DND-41 (cell line): ENCODE measurements at regions not wholly inside any gene's neighbourhood (a gene's known extent, or its start where the extent isn't known, plus 50 kb on each side); places are given as distances from the start of the nearest gene placed in this dataset.

Experiments used
- ATAC-seq: fragments of 200-7000 bp; cut with Tn5 transposase; 3 replicates; pipeline ENCODE4 v1.9.1; 2021; ENCODE audit warnings: low read depth; ENCODE audit not compliant: insufficient read depth
- DNase-seq: peaks from one replicate; pipeline ENCODE4 v3.0.0-alpha.2; 2020
- H2AFZ ChIP-seq: 2 replicates; pipeline ENCODE4 v1.6.0; 2012; ENCODE audit warnings: low read depth, low read length
- H3K27ac ChIP-seq: 2 replicates; pipeline ENCODE4 v1.5.1; 2012; ENCODE audit warnings: low read length, inconsistent platforms
- H3K27me3 ChIP-seq: fragments of 200-600 bp; sonication (generic); 2 replicates; pipeline ENCODE4 v1.6.0; 2012; ENCODE audit warnings: low read length, mild to moderate bottlenecking, inconsistent platforms; ENCODE audit not compliant: insufficient read depth, poor library complexity
- H3K36me3 ChIP-seq: 2 replicates; pipeline ENCODE4 v1.5.1; 2012; ENCODE audit warnings: low read length, inconsistent platforms; ENCODE audit not compliant: insufficient read depth
- H3K4me1 ChIP-seq: 2 replicates; pipeline ENCODE4 v1.5.1; 2012; ENCODE audit warnings: mild to moderate bottlenecking, low read length; ENCODE audit not compliant: insufficient read depth
- H3K4me2 ChIP-seq: 2 replicates; pipeline ENCODE4 v1.6.0; 2012; ENCODE audit warnings: mild to moderate bottlenecking, moderate library complexity, low read length, inconsistent platforms; ENCODE audit not compliant: insufficient read depth
- H3K4me3 ChIP-seq, 2 experiments: fragments of 200-600 bp in 1 of 2; shearing (Covaris generic) in 1 of 2; 2 replicates each; pipeline ENCODE4 v1.5.1; 2012 to 2016; ENCODE audit warnings: inconsistent platforms in 2 of 2, low read length in 2 of 2, mild to moderate bottlenecking in 2 of 2, low read depth in 1 of 2, moderate library complexity in 1 of 2
- H3K79me2 ChIP-seq: 2 replicates; pipeline ENCODE4 v1.6.0; 2012; ENCODE audit warnings: low read length, inconsistent platforms; ENCODE audit not compliant: insufficient read depth
- H3K9ac ChIP-seq: 2 replicates; pipeline ENCODE4 v1.6.0; 2012; ENCODE audit warnings: low read depth, mild to moderate bottlenecking, inconsistent platforms, low read length, moderate library complexity
- H3K9me3 ChIP-seq: 2 replicates; pipeline ENCODE4 v1.5.1; 2012; ENCODE audit warnings: low read length, moderate library complexity, mild to moderate bottlenecking, inconsistent platforms; ENCODE audit not compliant: insufficient read depth, severe bottlenecking
- H4K20me1 ChIP-seq: 2 replicates; pipeline ENCODE4 v1.6.0; 2012; ENCODE audit warnings: low read length; ENCODE audit not compliant: insufficient read depth
- CTCF ChIP-seq: IDR thresholded peaks from 2 replicates; pipeline ENCODE4 v1.5.1; 2012; ENCODE audit warnings: borderline replicate concordance, low read length, moderate library complexity, mild to moderate bottlenecking; ENCODE audit not compliant: poor library complexity, severe bottlenecking; ENCODE audit errors: extremely low read depth
- EZH2 ChIP-seq: IDR thresholded peaks from 3 replicates; pipeline ENCODE4 v1.6.1; 2012; ENCODE audit warnings: borderline replicate concordance, low read depth, mild to moderate bottlenecking, moderate library complexity, low read length, inconsistent platforms; ENCODE audit not compliant: severe bottlenecking

GRCh38 chr1:229883504-229884200, 183.4 kb upstream of the GALNT2 start:
- H3K9me3 ChIP-seq, result no peaks in the 10 kb centered on the region
- no peak for TF ChIP-seq CTCF
- H3K27ac ChIP-seq, result no peak overlapping the region
- H3K9ac ChIP-seq, result no peak overlapping the region
- no peak overlapping the region for H2AFZ ChIP-seq
- H3K27me3 ChIP-seq, result no peaks in the 10 kb centered on the region
- DNase-seq (no peak), ATAC-seq (no peak)
- H3K4me3 ChIP-seq, result no peak overlapping the region
- no peaks in the 10 kb centered on the region for H3K79me2 ChIP-seq
- peaks cover 12% of the 10 kb centered on the region for H3K4me1 ChIP-seq
- no peaks in the 10 kb centered on the region for H3K36me3 ChIP-seq
- no peak overlapping the region for H3K4me2 ChIP-seq
- no peaks in the 10 kb centered on the region for H4K20me1 ChIP-seq

GRCh38 chr1:229884765-229885164, 182.3 kb upstream of the GALNT2 start:
- Histone ChIP-seq H4K20me1 (no peaks in the 10 kb centered on the region), H3K4me3 (no peak overlapping the region), H2AFZ (no peak overlapping the region), H3K9ac (no peak overlapping the region), H3K36me3 (no peaks in the 10 kb centered on the region), H3K79me2 (no peaks in the 10 kb centered on the region), H3K4me1 (peaks cover 12% of the 10 kb centered on the region), H3K27ac (no peak overlapping the region), H3K9me3 (no peaks in the 10 kb centered on the region), H3K4me2 (no peak overlapping the region), H3K27me3 (no peaks in the 10 kb centered on the region)
- peak; percentile 43 for TF ChIP-seq CTCF
- TF ChIP-seq EZH2, result no peak
- ATAC-seq (0 out of 3 replicates have a peak, but pooled peaks have one; percentile 27), DNase-seq (peak; percentile 23)

GRCh38 chr1:229885568-229886495, 181.2 kb upstream of the GALNT2 start:
- Histone ChIP-seq H3K9ac (no peak overlapping the region), H2AFZ (no peak overlapping the region), H3K79me2 (no peaks in the 10 kb centered on the region), H3K4me1 (peaks cover 12% of the 10 kb centered on the region), H3K36me3 (no peaks in the 10 kb centered on the region), H3K9me3 (no peaks in the 10 kb centered on the region), H3K4me2 (no peak overlapping the region), H3K27me3 (no peaks in the 10 kb centered on the region), H3K4me3 (no peak overlapping the region), H3K27ac (no peak overlapping the region), H4K20me1 (no peaks in the 10 kb centered on the region)
- ATAC-seq, result no peak
- no peak for TF ChIP-seq EZH2
- TF ChIP-seq CTCF, result no peak
- DNase-seq, result no peak
